ENCODE measurements at regions not wholly inside any gene's neighbourhood (a gene's known extent, or its start where the extent isn't known, plus 50 kb on each side); places are given as distances from the start of the nearest gene placed in this dataset.
"Not testable (repeated sequence)": the region's sequence is repeated elsewhere in the genome, so short reads cannot be mapped to it uniquely, and the experiment has no call there.

DNA sequence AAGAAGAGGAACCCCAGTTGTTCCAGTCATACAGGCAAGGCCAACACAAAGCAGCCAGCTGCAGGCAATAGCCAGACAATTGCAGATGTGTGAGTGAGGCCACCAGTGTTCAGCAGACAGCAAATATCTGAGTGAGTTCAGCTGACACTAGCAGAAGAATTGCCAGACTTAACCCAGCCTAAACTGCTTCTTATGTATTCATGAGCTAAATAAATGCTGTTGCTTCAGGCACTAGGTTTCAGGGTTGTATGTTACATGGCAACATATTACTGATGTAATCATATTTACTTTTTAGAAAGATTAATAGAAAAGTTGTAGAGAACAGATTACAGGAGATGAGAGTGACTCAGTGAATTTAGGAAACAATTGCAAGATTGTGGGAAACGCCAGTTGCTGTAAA lies 129.8 kb upstream of the CHODL start:
- DNase-seq (ENCODE audit: low read depth) = no peak

- no peak for DNase-seq (ENCODE audit: low read depth)
Measured at GRCh38 chr21:18104802-18105201, 139.8 kb upstream of the CHODL start.

DNA sequence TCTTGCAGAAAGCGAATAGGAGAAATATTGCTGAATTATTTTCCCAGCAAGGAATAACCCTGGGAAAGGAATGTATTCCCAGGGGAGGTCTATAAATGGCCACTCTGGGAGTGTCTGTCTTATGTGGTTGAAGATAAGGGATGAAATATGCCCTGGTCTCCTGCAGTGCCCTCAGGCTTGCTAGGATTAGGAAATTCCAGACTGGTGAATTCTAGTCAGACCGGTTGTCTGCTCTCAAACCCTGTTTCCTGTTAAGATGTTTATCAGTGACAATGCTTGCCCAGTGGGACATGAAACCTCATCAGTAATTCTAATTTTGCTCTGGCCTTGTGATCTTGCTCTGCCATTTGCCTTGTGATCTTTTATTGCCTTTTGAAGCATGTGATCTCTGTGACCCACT lies 148.2 kb upstream of the CHODL start:
- peak; percentile 68 for DNase-seq (ENCODE audit: low read depth)

DNA sequence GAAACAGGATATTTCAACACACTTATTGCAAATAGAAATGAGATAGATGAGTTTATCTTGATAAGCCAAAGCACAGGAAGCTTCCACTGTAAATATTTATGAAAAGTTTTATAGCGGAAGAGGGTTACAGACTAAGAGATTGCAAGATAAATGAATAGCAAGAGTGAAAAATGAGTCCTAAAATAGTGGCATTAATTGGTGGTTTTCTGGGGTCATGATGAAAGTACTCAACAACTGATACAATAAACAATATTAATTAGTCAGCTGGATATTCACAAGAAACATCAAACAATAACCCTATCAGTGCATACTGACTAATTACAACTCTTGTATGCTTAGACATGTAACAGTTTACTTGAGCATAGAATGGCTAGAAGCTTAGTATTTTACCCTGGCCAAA lies 154.8 kb upstream of the CHODL start:
- DNase-seq (ENCODE audit: low read depth) = no peak

- DNase-seq (ENCODE audit: low read depth) = no peak
Measured at GRCh38 chr21:18070392-18070791, 174.2 kb upstream of the CHODL start.

GRCh38 chr21:18069875-18070274 lies 174.8 kb upstream of the CHODL start:
- DNase-seq (ENCODE audit: low read depth) = no peak

DNA sequence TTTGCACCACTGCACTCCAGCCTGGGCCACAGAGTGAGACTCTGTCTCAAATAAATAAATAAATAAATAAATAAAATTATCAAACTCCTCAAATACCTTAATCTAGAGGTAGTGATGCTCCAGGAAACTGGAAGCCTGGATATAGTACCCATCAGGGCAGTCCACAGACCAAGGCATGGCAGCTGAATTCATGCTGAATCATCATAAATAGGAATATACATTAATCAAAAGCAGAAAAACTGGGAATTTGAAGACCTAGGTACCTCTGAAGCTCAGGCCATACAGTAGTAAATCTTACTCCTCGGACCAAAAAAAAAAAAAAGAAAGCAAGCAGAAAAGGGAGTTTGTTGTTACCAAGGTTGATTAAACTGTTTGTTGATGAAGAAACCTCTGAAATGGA lies 184.2 kb upstream of the CHODL start:
- no peak for DNase-seq (ENCODE audit: low read depth)

- no peak for DNase-seq (ENCODE audit: low read depth)
Measured at GRCh38 chr21:18058731-18059398, 185.8 kb upstream of the CHODL start.

- no peak for DNase-seq (ENCODE audit: low read depth)
Measured at GRCh38 chr21:18053151-18053550, 191.5 kb upstream of the CHODL start.

DNA sequence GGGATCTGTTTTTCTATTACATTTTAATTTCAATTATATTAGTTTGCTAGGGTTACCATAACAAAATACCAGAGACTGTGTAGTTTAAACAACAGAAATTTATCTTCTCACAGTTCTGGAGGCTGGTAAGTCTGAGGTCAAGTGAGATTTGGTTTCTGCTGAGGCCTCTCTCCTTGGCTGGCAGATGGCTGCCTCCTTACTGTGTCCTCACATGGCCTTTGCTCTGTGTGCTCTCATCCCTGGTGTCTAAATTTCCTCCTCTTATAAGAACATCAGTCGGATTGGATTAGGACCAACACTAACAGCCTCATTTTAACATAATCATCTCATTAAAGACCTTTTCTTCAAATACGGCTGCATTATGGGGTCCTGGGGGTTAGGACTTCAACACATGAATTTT lies 195.2 kb upstream of the CHODL start:
- no peak for DNase-seq (ENCODE audit: low read depth)

GRCh38 chr21:18041012-18041411 lies 203.6 kb upstream of the CHODL start:
- DNase-seq (ENCODE audit: low read depth) = peak; percentile 50

GRCh38 chr21:18030248-18030647 lies 211.1 kb upstream of the C21orf91 start:
- DNase-seq (ENCODE audit: low read depth) = peak; percentile 24

GRCh38 chr21:18026359-18026758 lies 207.2 kb upstream of the C21orf91 start:
- DNase-seq (ENCODE audit: low read depth) = no peak

- DNase-seq (ENCODE audit: low read depth) = no peak
Measured at GRCh38 chr21:18023711-18024110, 204.6 kb upstream of the C21orf91 start.

- no peak for DNase-seq (ENCODE audit: low read depth)
Measured at GRCh38 chr21:18023157-18023556, 204.0 kb upstream of the C21orf91 start.

- no peak for DNase-seq (ENCODE audit: low read depth)
Measured at GRCh38 chr21:18007121-18007520, 188.0 kb upstream of the C21orf91 start.

GRCh38 chr21:18006691-18007090 lies 187.5 kb upstream of the C21orf91 start:
- no peak for DNase-seq (ENCODE audit: low read depth)

- no peak for DNase-seq (ENCODE audit: low read depth)
Measured at GRCh38 chr21:18002393-18002792, 183.2 kb upstream of the C21orf91 start.

GRCh38 chr21:18000981-18001686 lies 182.0 kb upstream of the C21orf91 start:
- no peak for DNase-seq (ENCODE audit: low read depth)

DNA sequence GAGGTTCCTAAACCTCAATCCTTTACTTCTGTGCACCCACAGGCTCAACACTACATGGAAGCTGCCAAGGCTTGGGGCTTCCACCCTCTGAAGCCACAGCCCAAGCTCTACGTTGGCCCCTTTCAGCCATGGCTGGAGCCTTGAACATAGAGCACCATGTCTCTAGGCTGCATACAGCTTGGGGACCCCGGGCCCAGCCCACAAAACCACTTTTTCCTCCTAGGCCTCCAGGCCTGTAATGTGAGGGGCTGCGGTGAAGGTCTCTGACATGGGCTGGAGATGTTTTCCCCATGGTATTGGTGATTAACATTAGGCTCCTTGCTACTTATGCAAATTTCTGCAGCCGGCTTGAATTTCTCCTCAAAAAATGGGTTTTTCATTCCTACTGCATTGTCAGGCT lies 179.4 kb upstream of the C21orf91 start:
- DNase-seq (ENCODE audit: low read depth) = not testable (repeated sequence)

DNA sequence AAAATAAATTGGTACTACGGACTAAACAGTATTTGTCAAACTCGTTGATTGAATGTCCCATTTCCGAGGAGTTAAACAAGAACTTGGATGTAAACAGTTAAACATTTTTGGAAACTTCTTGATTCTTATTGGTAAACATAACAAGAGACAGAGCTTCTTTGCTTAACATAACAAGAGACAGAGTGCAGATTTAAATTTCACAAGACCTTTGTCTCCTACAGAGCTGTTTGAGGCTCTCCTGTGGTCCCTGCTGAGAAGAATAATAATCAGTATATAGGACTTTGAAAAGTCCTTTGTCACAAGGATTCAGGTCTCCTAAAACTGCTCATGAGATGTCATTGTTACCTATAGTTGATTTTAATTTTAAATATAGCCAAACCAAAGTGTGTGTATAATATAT lies 170.6 kb upstream of the C21orf91 start:
- no peak for DNase-seq (ENCODE audit: low read depth)

- DNase-seq (ENCODE audit: low read depth) = no peak
Measured at GRCh38 chr21:17988102-17988437, 168.9 kb upstream of the C21orf91 start.

DNA sequence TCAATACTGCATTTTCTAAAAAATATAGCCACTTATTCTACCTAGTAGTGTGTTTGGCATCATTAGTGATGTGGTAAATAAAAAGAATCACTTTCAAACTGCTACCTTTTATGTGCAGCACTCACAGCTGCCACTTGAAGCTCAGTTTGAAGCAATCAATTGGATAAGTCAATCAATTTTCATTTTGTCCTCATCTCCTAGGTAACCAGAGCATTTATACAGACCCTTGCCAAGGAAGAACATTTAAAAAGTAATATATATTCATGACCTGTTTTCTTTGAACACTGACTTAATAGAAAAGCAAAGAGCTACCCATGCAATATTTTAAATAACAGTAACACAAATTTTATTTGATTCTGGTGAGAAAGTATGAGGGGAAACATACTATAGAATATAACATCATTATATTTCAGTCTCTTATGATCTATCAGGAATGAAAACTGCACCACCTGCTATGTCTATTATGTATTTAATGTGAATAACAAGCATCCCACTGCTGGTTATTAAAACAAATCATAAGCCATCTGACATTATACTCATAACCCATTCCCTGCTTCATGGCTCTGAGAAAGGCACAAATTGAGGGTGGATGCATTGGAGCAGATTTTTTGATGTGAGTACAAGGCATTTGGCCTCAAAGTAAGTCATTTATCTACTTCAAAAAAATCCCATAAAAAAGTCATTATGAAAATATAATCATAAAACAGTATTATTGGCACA lies 168.4 kb upstream of the C21orf91 start:
- DNase-seq (ENCODE audit: low read depth) = no peak
